GM08714 (cell line): ENCODE measurements at regions not wholly inside any gene's neighbourhood (a gene's known extent, or its start where the extent isn't known, plus 50 kb on each side); places are given as distances from the start of the nearest gene placed in this dataset.

Experiments
- H3K4me3 ChIP-seq: fragments of 200-500 bp; sonication (Bioruptor generic); 2 replicates; pipeline ENCODE4 v1.5.1; 2014; ENCODE audit warnings: mild to moderate bottlenecking, low read length, inconsistent platforms
- ZNF274 ChIP-seq: IDR thresholded peaks from 2 replicates; pipeline ENCODE4 v1.6.1; 2012; ENCODE audit warnings: mild to moderate bottlenecking, low read depth, low read length

DNA sequence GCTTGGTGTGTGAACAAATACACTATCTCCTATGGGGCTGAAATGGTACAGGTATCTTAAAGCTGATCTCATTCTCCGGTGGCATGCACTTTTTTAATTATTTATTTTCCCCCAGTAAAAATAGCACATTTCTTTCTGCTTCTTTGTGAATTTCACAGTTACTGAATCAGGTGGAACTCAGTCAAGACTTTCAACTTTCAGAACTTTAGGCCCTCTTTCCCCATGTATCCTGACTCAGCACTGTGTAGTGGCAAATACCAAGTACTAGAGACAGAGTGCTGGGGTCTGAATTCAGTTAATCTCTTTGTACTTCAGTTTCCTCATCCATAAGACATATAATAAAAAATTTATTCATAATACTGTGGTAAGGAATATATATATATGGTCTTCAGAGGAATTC, 223.9 kb downstream of the CSNK2A3 start:
- no peak overlapping the region for H3K4me3 ChIP-seq
- TF ChIP-seq ZNF274 = no peak

DNA sequence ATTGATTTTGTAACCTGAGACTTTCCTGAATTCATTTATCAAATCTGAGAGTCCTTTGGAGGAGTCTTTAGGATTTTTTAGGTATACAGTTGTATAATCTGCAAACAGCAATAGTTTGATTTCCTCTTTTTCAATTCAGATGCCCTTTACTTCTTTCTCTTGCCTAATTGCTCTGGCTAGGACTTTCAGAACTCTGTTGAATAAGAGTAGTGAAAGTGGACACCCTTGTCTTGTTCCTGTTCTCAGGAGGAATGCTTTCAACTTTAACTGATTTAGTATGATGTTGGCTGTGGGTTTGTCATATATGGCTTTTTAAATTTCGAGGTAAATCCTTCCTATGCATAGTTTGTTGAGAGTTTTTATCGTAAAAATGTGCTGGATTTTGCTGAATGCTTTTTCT, 227.4 kb downstream of the CSNK2A3 start:
- H3K4me3 ChIP-seq = no peak overlapping the region
- TF ChIP-seq ZNF274 = no peak

- TF ChIP-seq ZNF274 = no peak
- H3K4me3 ChIP-seq = no peak overlapping the region
These were observed 230.3 kb downstream of the CSNK2A3 start for GRCh38 chr11:11122749-11123148.

GRCh38 chr11:11119917-11120316, 233.1 kb downstream of the CSNK2A3 start:
- no peak for TF ChIP-seq ZNF274
- no peak overlapping the region for H3K4me3 ChIP-seq

DNA sequence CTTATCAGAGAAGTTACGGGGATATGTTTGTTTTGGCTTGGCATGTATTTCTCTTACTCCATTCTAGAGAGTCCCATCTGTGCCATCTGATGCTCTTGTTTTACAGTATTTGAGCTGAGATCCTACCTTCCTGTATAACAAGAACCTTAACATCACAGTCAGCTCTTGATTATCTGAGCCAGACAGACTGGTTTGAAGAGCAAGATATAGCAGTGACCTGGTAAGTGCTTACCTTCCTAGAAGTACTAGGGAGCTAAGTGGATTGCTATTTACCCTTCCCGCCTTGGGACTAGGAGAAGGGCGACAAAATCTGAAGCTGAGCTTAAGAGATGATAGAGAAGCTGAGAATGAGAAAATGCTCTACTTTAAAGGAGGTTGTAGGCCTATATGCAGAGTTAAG, 235.3 kb downstream of the CSNK2A3 start:
- no peak for TF ChIP-seq ZNF274
- no peak overlapping the region for H3K4me3 ChIP-seq

GRCh38 chr11:11115475-11115874, 237.6 kb downstream of the CSNK2A3 start:
- no peak for TF ChIP-seq ZNF274
- H3K4me3 ChIP-seq = no peak overlapping the region

DNA sequence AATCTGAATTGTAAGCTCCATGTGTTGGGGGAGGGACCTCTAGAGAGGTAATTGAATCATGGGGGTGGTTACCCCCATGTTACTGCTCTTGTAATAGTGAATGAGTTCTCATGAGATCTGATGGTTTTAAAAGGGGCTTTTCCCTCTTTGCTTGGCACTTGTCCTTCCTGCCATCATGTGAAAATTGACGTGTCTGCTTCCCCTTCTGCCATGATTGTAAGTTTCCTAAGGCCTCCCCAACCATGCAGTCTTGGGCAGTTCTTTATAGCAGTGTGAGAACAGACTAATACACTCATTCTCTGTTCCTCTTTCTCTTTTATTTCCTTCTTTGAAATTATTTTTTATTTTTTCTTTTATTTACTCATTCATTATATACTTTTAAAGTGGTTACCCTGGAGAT, 239.4 kb downstream of the CSNK2A3 start:
- no peak overlapping the region for H3K4me3 ChIP-seq
- TF ChIP-seq ZNF274 = no peak

DNA sequence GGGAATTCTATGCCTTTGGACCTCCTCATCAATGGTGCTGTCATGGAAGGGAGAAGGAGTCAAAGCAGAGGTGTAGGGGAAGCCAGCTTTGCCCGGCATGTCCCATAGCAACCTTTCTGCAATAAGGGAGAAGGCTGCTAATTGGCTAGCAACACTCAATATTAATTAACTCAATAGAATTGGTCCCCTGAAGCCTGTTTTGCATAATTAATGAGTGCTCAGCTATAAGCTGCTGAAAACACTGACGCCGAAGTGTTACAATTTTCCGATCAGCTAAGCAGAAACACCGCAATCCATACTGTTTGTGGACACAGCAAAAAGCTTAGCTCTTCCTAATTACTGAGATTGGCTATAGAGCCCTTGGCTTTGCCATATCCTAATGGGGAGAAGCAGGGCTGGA, 245.0 kb downstream of the CSNK2A3 start:
- H3K4me3 ChIP-seq = no peak overlapping the region
- no peak for TF ChIP-seq ZNF274

DNA sequence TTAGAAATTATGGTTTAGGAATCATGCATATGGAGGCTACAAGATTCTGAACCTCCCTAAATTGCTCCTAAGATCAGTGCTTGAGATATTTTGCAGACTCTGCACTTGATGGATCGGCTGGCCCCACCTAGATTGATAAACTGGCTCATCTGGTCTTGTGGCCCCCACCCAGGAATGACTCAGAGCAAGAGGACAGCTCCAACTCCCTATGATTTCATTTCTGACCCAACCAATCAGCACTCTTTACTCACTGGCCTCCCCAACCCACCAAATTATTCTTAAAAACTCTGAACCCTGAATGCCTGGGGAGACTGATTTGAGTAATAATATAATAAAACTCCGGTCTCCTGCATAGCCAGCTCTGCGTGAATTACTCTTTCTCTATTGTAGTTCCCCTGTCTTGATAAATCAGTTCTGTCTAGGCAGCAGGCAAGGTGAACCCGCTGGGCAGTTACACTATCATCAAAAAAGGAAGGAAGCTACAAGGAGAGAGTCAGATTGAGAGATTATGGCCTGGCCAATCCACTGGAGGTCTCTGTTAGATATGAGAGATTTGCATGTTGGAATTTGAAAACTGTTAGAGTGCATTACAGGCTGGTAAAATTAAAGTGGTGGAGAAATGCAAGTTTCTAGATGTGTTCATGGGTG, 245.8 kb downstream of the CSNK2A3 start:
- TF ChIP-seq ZNF274 = no peak
- no peak overlapping the region for H3K4me3 ChIP-seq

DNA sequence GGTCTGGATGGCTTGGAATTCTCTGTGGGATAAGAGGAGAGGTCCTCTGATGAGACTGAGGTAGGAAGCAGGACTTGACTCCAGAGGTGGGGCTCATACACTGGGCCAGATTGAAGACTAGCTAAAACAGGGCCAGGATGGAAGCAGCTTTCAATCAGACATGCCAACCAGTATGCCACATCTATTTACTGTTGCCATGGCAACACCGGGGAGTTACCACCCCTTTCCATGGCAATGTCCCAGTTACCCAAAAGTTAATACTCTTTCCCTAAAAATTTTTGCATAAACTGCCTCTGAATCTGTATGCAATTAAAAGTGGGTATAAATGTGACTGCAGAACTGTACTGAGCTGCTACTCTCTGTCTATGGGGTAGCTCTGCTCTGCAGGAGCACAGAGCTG, 247.5 kb upstream of the ZBED5 start:
- no peak overlapping the region for H3K4me3 ChIP-seq
- TF ChIP-seq ZNF274 = no peak

GRCh38 chr11:11095831-11096723, 238.2 kb upstream of the ZBED5 start:
- no peak for TF ChIP-seq ZNF274
- no peak overlapping the region for H3K4me3 ChIP-seq

DNA sequence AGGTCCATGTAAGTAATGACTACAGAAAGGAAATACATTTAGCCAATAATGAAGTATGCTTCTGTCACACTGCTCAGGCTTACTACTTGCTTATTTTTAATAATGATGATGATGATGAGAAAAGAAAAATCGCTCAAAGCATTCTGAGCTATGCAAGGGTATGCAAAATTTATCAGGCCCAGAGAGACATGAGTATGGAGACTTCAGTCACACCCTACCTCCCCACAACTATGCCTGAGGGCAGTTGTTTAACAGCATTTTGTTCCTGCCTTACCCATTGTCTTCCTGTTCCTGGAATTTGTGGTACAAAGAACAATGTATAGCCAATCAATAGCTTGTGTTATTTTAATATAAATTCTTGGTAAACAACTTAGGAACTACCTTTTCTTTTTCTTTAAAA, 232.6 kb upstream of the ZBED5 start:
- no peak overlapping the region for H3K4me3 ChIP-seq
- TF ChIP-seq ZNF274 = no peak

- H3K4me3 ChIP-seq = no peak overlapping the region
- TF ChIP-seq ZNF274 = no peak
These were observed 232.0 kb upstream of the ZBED5 start for GRCh38 chr11:11089805-11090204.

GRCh38 chr11:11086979-11087378, 229.1 kb upstream of the ZBED5 start:
- no peak overlapping the region for H3K4me3 ChIP-seq
- no peak for TF ChIP-seq ZNF274

- TF ChIP-seq ZNF274 = no peak
- H3K4me3 ChIP-seq = no peak overlapping the region
These were observed 227.7 kb upstream of the ZBED5 start for GRCh38 chr11:11085580-11085979.
